OCI-M2 (cell line): ENCODE measurements at regions not wholly inside any gene's neighbourhood (a gene's known extent, or its start where the extent isn't known, plus 50 kb on each side); places are given as distances from the start of the nearest gene placed in this dataset.

ENCODE experiments used
- DNase-seq: peaks from one replicate; lab custom pipeline; 2025; ENCODE audit not compliant: unreplicated experiment; lab: John Stamatoyannopoulos, UW

- DNase-seq = no peak
Observed at GRCh38 chr12:124726596-124727263, 136.9 kb downstream of the SCARB1 start.

DNA sequence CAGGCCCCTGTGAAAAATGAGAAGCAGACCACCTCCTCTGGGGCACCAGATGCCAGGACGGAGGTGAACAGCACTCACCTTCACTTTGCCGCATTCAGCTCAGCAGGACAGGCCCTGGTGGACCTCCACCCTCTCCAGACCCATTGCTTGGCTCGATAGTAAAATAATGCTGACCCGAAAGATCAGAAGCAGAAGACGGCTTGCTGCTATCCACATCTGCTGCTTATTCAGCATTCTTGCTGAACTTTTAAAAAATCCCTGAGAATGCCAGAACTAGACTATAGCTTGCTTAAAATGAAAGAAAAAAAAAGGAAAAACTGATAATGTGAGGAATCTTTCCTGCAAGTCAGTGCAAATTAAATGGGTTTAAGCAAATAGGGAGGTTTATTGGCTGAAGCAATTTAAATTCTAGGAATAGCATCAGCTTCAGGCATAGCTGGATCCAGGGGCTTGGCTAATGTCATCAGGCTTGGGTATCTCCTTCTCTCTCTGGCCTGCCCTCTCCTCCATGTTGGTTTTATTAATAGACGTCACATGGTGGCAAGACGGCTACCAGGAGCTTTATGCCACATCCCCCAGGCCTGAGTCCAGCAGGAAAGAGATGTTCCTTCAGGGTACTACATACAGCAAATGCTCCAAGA lies 137.9 kb downstream of the SCARB1 start:
- DNase-seq = no peak

GRCh38 chr12:124725099-124725498 lies 138.6 kb downstream of the SCARB1 start:
- no peak for DNase-seq

DNA sequence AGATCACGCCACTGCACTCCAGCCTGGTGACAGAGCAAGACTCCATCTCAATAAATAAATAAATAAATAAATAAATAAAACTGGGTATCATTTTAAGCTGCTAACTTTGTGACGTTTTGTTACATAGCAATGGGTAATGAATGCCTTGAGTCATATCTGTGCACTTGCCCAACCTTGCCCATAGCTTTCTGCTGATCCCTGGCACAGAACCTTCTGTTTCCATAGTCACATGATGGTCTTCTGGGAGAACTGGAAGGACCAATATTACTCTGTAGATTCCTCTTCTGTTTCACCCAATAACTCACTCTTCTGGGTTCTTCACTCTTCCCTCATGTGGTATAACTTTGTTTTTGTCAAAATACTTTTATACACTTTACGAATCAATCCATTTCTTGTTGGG lies 140.8 kb downstream of the SCARB1 start:
- no peak for DNase-seq

GRCh38 chr12:124721501-124722162 lies 142.0 kb downstream of the SCARB1 start:
- no peak for DNase-seq

DNA sequence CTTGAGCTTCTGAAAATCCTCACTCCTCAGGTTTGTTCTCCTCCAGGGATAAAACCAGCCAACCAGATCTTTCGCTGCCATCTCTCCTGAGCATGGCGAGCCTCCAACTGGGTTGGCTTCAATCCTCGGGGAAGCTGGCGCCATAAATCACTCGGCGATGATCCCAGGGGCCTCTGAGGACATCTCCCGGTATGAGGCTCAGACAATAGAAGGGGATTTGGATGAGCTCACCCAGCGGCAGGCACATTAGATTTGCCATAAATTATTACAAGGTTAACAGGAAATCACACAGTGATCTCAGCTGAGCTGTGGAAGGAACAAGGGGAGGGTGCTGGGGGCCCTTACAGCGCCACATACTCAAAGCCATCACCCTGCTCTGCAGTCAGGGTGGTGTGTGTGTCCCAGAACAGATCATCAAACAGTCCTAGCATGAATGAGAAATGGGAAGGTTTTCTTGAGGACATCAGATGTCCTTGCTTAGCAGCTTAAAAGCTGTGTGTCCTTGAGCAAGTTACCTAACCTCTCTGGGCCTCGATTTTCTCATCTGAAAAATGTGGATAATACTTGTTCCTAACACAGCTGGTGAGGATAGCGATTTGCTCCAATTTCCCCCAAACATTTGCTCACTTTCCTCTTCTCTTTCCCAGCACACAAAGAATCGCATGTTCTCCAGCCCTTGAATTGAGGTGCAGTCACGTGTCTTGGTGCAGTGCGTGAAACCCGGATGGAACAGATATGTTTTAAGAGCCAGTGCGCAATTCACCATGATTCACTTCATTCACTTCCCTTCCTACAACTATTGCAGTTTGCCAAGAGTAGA lies 142.8 kb downstream of the SCARB1 start:
- no peak for DNase-seq

GRCh38 chr12:124720004-124720680 lies 143.5 kb downstream of the SCARB1 start:
- DNase-seq = no peak

- no peak for DNase-seq
Observed at GRCh38 chr12:124719231-124719630, 144.4 kb downstream of the SCARB1 start.

DNA sequence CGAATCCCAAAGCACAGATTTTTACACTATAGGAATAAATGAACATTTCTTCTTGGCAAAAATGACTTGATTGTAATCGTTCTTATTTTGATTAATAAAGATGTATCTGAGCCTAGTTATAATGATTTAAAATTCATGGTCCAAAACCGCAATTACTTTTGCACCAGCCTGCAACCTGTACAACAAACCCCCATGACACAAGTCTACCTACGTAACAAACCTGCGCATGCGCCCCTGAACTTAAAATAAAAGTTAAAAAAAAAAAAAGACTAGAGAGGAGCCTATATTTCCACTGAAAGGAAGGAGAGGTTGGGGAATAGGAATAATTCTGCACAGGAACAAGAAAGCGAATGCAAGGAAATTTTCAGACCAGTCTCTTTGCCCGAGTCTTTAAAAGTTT lies 145.2 kb downstream of the SCARB1 start:
- no peak for DNase-seq

DNA sequence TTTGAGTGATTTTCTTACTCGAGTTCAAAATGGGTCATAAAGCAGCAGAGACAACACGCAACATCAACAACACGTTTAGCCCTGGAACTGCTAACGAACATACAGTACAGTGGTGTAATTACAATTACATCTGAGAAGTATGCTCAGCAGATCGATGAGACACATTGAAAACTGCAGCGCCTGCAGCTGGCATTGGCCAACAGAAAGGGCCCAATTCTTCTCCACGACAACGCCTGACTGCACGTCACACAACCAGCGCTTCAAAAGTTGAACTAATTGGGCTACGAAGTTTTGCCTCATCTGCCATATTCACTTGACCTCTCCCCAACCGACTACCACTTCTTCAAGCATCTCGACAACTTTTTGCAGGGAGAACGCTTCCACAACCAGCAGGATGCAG lies 145.6 kb downstream of the SCARB1 start:
- no peak for DNase-seq

DNA sequence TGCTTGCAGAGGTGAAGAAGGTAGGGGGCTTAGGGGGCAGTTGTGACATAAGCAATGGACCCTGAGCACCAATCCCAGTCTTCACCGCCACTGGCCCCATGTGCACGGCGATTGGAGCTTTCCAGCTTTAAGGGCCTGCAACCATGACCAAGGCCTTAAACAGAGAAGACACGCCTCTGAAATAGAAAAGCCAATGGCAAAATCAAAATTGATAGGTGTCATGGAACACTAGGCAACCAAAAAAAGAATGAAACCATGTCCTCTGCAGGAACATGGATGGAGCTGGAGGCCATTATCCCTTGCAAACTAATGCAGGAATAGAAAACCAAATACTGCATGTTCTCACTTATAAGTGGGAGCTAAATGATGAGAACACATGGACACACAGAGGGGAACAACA lies 146.3 kb downstream of the SCARB1 start:
- no peak for DNase-seq

GRCh38 chr12:124716208-124717130 lies 147.2 kb downstream of the SCARB1 start:
- no peak for DNase-seq

DNA sequence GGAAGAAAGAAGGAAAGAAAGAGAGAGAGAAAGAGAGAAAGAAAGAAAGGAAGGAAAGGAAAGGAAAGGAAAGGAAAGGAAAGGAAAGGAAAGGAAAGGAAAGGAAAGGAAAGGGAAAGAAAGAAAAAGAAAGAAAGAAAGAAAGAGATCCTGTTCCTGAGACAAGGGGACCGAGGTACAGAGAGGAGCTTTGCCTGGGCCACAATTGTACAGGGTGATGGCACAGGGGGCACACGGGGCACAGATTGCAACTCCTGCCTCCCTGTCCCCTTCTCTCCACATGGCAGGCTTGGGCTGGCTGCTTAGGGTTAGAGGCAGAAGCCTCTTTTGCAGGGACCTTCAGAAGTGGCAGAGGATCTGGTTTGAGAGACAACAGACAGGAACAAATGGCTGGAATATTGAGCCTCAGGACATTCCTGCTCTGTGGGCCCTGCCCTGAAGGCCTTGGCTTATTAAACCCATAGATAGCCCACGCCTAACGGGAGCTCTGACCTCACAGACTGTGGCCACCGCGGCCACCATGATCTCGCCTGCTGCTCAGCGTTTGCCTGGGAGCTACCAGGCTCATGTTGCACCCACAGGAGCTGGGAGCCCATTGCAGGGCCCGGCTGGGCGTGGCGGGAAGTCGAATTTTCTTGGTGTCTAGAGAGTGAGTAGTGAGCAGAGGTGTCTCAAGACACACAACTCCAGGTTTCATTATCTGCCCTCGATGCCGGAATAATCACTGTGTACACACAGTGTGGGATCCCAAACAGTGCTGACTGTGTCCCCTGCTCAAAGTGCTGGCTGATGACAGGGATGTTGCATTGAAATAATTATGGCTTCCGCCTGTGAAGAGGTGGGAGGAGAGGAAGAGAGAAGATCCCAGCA lies 147.9 kb upstream of the NCOR2 start:
- DNase-seq = no peak

DNA sequence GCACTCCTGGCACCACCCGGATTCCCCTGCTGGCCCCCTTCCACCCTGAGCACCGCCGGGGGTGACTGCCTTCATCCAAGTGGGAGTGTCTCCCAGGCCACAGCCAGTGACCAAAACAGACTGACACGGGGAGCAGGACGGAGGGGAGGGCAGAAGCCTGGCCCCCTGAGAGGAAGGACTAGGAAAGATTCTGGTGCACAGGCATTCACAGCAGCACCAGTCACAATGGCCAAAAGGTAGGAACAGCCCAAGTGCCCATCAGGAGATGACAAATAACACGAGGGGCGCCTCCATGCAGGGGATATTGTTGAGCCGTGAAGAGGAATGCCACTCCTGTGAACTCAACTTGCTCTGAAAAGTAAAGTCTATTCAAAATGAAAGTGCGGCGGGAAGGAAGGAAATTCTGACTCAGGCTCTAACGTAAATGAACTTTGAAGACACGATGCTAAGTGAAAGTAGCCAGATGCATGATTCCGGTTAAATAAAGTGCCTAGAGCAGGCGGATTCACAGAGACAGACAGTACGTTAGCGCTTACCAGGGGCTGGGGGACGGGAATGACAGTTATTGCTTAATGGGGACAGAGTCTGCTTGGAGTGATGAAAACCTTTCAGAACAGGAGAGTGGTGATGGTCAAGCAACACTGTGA lies 146.1 kb upstream of the NCOR2 start:
- DNase-seq = no peak

DNA sequence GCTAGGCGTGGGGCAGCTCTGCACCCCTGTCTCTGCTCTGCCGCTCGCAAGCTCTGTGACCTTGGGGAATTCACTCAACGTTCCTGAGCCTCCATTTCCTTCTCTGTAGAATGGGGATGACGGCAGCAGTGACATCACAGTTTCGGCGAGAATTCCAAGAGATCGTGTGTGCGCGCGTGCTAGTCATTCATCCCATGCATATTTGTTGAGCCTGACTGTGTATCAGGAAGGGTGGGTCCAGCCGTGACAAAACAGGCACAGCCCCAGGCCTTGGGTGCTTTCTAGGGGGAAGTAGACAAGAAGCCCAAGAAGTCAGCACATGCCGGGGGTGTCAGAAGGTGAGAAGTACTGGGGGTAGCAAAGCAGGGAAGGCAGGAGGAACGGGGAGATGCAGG lies 145.6 kb upstream of the NCOR2 start:
- DNase-seq = no peak

- DNase-seq = no peak
Observed at GRCh38 chr12:124711344-124711743, 143.9 kb upstream of the NCOR2 start.

GRCh38 chr12:124709722-124710687 lies 142.6 kb upstream of the NCOR2 start:
- DNase-seq = no peak
